ENCODE measurements at regions not wholly inside any gene's neighbourhood (a gene's known extent, or its start where the extent isn't known, plus 50 kb on each side); places are given as distances from the start of the nearest gene placed in this dataset.

DNA sequence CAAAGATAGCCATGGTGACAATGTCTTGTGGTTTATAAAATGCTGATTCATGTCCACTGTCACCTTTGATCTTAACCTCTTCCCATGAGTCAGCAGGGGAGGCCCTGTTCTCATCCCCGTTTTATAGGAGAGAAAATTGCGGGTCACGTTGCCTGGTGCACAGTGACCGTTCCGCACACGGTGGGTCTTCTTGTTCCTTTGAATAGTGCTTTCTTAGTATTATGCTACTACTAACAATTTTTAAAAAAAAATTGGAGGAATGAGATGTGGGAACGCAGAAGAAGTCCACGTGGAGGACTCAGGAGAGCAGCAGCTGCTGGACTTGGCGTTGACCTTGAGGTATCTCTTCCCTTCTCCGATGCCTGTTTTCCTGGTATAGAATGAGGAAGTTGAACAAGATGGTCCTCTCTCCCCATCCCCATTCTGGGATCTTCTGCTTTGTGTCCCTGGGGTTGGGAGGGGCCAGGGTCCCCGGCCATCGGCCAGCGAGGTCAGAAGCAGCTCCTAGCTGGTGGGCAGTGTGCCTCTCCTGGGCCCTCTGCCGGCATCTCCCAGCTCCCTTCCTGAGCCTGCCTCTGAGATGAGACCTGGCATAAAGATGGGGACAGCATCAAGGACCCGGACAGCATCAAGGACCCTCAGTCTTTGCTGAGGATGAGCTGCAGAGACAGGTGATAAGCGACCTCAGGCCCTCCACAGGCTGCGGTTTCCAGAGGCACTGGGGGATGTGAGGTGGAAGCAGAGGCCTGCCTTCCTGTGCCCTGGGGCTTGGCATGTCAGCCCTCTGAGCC, 143.9 kb downstream of the C9orf50 start:
- TF ChIP-seq, protein P1, sequence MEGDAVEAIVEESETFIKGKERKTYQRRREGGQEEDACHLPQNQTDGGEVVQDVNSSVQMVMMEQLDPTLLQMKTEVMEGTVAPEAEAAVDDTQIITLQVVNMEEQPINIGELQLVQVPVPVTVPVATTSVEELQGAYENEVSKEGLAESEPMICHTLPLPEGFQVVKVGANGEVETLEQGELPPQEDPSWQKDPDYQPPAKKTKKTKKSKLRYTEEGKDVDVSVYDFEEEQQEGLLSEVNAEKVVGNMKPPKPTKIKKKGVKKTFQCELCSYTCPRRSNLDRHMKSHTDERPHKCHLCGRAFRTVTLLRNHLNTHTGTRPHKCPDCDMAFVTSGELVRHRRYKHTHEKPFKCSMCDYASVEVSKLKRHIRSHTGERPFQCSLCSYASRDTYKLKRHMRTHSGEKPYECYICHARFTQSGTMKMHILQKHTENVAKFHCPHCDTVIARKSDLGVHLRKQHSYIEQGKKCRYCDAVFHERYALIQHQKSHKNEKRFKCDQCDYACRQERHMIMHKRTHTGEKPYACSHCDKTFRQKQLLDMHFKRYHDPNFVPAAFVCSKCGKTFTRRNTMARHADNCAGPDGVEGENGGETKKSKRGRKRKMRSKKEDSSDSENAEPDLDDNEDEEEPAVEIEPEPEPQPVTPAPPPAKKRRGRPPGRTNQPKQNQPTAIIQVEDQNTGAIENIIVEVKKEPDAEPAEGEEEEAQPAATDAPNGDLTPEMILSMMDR (IDR thresholded peaks at IDR 0.05), result no peak
- TF ChIP-seq POLR2AphosphoS5 (IDR thresholded peaks at IDR 0.05; ENCODE audit: low read depth, low read length) (no peak), FOSL2 (IDR thresholded peaks at IDR 0.05; ENCODE audit: borderline replicate concordance, low read depth) (no peak; the same call in 1 of the 2 replicates), MXI1 (IDR thresholded peaks at IDR 0.05; ENCODE audit: low read depth, low read length) (no peak), YY1 (IDR thresholded peaks at IDR 0.05; ENCODE audit: low read depth) (no peak), EP300 (IDR thresholded peaks at IDR 0.05; ENCODE audit: borderline replicate concordance in 1 of 2, low read depth in 1 of 2, low read length in 1 of 2) (no peak), ELF1 (IDR thresholded peaks at IDR 0.05) (no peak), SIN3A (IDR thresholded peaks at IDR 0.05; ENCODE audit: borderline replicate concordance, low read depth, low read length) (no peak)
